ENCODE measurements at regions not wholly inside any gene's neighbourhood (a gene's known extent, or its start where the extent isn't known, plus 50 kb on each side); places are given as distances from the start of the nearest gene placed in this dataset.

GRCh38 chr5:87164409-87164808, 103.3 kb upstream of the RASA1 start:
- TF ChIP-seq TAF1 (IDR thresholded peaks at IDR 0.05; ENCODE audit: borderline replicate concordance, low read depth, low read length) (no peak), POLR2A (IDR thresholded peaks at IDR 0.05; ENCODE audit: low read depth, low read length) (no peak)
